ENCODE measurements at regions not wholly inside any gene's neighbourhood (a gene's known extent, or its start where the extent isn't known, plus 50 kb on each side); places are given as distances from the start of the nearest gene placed in this dataset.

GRCh38 chr17:52594516-52594915 is 436.0 kb upstream of the CA10 start:
- Histone ChIP-seq H3K36me3 (ENCODE audit: control insufficient read depth in 1 of 2, insufficient read depth in 2 of 2, low read length in 2 of 2) (no peaks in the 10 kb centered on the region), H3K4me2 (ENCODE audit: low read length) (no peak overlapping the region), H3K27me3 (ENCODE audit: insufficient read depth, low read length) (no peaks in the 10 kb centered on the region), H3K4me1 (ENCODE audit: control insufficient read depth in 1 of 2, insufficient read depth in 2 of 2, low read length in 2 of 2) (no peaks in the 10 kb centered on the region), H4K20me1 (ENCODE audit: insufficient read depth) (no peaks in the 10 kb centered on the region), H3K27ac (ENCODE audit: low read depth, low read length) (no peak overlapping the region), H3K9me3 (ENCODE audit: control insufficient read depth in 1 of 2, insufficient read depth in 1 of 2, low read depth in 1 of 2, low read length in 2 of 2) (peaks cover 27 to 29% of the 10 kb centered on the region in 2 experiments; a peak in 3 of 4 replicates), H3K4me3 (replicated peaks in 1 of 2; ENCODE audit: low read depth in 1 of 2, low read length in 2 of 2) (no peak overlapping the region), H3K79me2 (ENCODE audit: insufficient read depth, low read length) (no peaks in the 10 kb centered on the region), H3K9ac (ENCODE audit: low read length) (no peak overlapping the region), H2AFZ (ENCODE audit: low read depth, low read length, poor library complexity, severe bottlenecking) (no peak overlapping the region), H3K9me2 (ENCODE audit: insufficient read depth) (no peaks in the 10 kb centered on the region)
- POLR2A ChIA-PET, result no interaction called here
- DNase-seq (ENCODE audit: low read depth, low spot score), result no peak
- RAD21 ChIA-PET (ENCODE audit: low non-redundant PET in 1 of 2, low total read pairs in 2 of 2, uncharacterized antibody in 2 of 2, unreplicated experiment in 2 of 2), result no interaction called here
- BruUV-seq (replicated peaks), result no TSS peak
- CTCF ChIA-PET, result no interaction called here
- TF ChIP-seq, protein P1, sequence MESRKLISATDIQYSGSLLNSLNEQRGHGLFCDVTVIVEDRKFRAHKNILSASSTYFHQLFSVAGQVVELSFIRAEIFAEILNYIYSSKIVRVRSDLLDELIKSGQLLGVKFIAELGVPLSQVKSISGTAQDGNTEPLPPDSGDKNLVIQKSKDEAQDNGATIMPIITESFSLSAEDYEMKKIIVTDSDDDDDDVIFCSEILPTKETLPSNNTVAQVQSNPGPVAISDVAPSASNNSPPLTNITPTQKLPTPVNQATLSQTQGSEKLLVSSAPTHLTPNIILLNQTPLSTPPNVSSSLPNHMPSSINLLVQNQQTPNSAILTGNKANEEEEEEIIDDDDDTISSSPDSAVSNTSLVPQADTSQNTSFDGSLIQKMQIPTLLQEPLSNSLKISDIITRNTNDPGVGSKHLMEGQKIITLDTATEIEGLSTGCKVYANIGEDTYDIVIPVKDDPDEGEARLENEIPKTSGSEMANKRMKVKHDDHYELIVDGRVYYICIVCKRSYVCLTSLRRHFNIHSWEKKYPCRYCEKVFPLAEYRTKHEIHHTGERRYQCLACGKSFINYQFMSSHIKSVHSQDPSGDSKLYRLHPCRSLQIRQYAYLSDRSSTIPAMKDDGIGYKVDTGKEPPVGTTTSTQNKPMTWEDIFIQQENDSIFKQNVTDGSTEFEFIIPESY (IDR thresholded peaks at IDR 0.05; ENCODE audit: extremely low read depth, insufficient replicate concordance, low read length), result no peak
- TF ChIP-seq SP1 (IDR thresholded peaks at IDR 0.05; ENCODE audit: low read depth), result no peak
- TF ChIP-seq, protein P2, sequence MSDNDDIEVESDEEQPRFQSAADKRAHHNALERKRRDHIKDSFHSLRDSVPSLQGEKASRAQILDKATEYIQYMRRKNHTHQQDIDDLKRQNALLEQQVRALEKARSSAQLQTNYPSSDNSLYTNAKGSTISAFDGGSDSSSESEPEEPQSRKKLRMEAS (IDR thresholded peaks at IDR 0.05), result no peak
- TF ChIP-seq YY1 (IDR thresholded peaks at IDR 0.05; ENCODE audit: extremely low read depth, insufficient replicate concordance, low read depth, low read length), result no peak
- intact Hi-C loops (cut with micrococcal nuclease), result no loop called here
- no peak for ATAC-seq

GRCh38 chr17:52546990-52547389 is 388.5 kb upstream of the CA10 start:
- no peaks in the 10 kb centered on the region for H3K79me2 ChIP-seq (ENCODE audit: insufficient read depth, low read length)
- BruUV-seq (replicated peaks), result no TSS peak
- RAD21 ChIA-PET (ENCODE audit: low non-redundant PET in 1 of 2, low total read pairs in 2 of 2, uncharacterized antibody in 2 of 2, unreplicated experiment in 2 of 2), result no interaction called here
- no peak overlapping the region for H3K4me2 ChIP-seq (ENCODE audit: low read length)
- no peak overlapping the region for H3K27ac ChIP-seq (ENCODE audit: low read depth, low read length)
- ATAC-seq, result no peak
- H3K4me1 ChIP-seq (ENCODE audit: control insufficient read depth in 1 of 2, insufficient read depth in 2 of 2, low read length in 2 of 2), result no peaks in the 10 kb centered on the region
- POLR2A ChIA-PET, result no interaction called here
- H2AFZ ChIP-seq (ENCODE audit: low read depth, low read length, poor library complexity, severe bottlenecking), result no peak overlapping the region
- intact Hi-C loops (cut with micrococcal nuclease), result no loop called here
- no peak for DNase-seq (ENCODE audit: low read depth, low spot score)
- H3K9me2 ChIP-seq (ENCODE audit: insufficient read depth), result no peaks in the 10 kb centered on the region
- CTCF ChIA-PET, result no interaction called here
- no peaks in the 10 kb centered on the region for H4K20me1 ChIP-seq (ENCODE audit: insufficient read depth)
- no peak overlapping the region for H3K4me3 ChIP-seq (replicated peaks in 1 of 2; ENCODE audit: low read depth in 1 of 2, low read length in 2 of 2)
- peaks cover 41 to 48% of the 10 kb centered on the region in 2 experiments; a peak in 3 of 4 replicates for H3K9me3 ChIP-seq (ENCODE audit: control insufficient read depth in 1 of 2, insufficient read depth in 1 of 2, low read depth in 1 of 2, low read length in 2 of 2)
- no peak overlapping the region for H3K9ac ChIP-seq (ENCODE audit: low read length)
- no peaks in the 10 kb centered on the region for H3K36me3 ChIP-seq (ENCODE audit: control insufficient read depth in 1 of 2, insufficient read depth in 2 of 2, low read length in 2 of 2)
- no peaks in the 10 kb centered on the region for H3K27me3 ChIP-seq (ENCODE audit: insufficient read depth, low read length)
- TF ChIP-seq EZH2phosphoT487 (IDR thresholded peaks at IDR 0.05; ENCODE audit: borderline replicate concordance) (no peak), SRF (IDR thresholded peaks at IDR 0.05; ENCODE audit: low read depth) (no peak), ATF3 (IDR thresholded peaks at IDR 0.05) (no peak), ZFX (IDR thresholded peaks at IDR 0.05) (no peak), SIN3A (IDR thresholded peaks at IDR 0.05; ENCODE audit: low read depth) (no peak)
- TF ChIP-seq, protein P1 (IDR thresholded peaks at IDR 0.05; ENCODE audit: extremely low read depth, insufficient replicate concordance, low read length), result no peak

Data from HCT116 (cell line).